ENCODE measurements at regions not wholly inside any gene's neighbourhood (a gene's known extent, or its start where the extent isn't known, plus 50 kb on each side); places are given as distances from the start of the nearest gene placed in this dataset.

GRCh38 chr16:26295625-26296304 lies 604.0 kb downstream of the HS3ST4 start:
- no peaks in the 10 kb centered on the region for H3K4me1 ChIP-seq (ENCODE audit: insufficient read depth, low read length)
- H3K36me3 ChIP-seq (replicated peaks in 1 of 2; ENCODE audit: control insufficient read depth in 1 of 2, insufficient read depth in 2 of 2, low read length in 2 of 2), result no peaks in the 10 kb centered on the region; a peak in 1 of 5 replicates
- CTCF ChIA-PET (ENCODE audit: low intra/inter-chr PET ratio, low total read pairs), result no interaction called here
- WGBS (ENCODE audit: low lambda C conversion rate), result 8% methylated on average over 9 of the region's 12 CpGs
- intact Hi-C loops (cut with micrococcal nuclease; ENCODE audit: unreplicated experiment) (no loop called here), in situ Hi-C loops (cut with HindIII; ENCODE audit: extremely low pct_ligation_motif_present, low pct_unique_long_range_greater_than_20kb) (no loop called here)
- H3K9ac ChIP-seq (ENCODE audit: insufficient read depth, low read depth, low read length), result no peak overlapping the region
- no peak overlapping the region for H3K4me2 ChIP-seq (ENCODE audit: low read depth, low read length)
- no peaks in the 10 kb centered on the region for H3K27me3 ChIP-seq (ENCODE audit: control insufficient read depth in 1 of 2, insufficient read depth in 2 of 2, low read length in 2 of 2)
- TF ChIP-seq, protein P1, sequence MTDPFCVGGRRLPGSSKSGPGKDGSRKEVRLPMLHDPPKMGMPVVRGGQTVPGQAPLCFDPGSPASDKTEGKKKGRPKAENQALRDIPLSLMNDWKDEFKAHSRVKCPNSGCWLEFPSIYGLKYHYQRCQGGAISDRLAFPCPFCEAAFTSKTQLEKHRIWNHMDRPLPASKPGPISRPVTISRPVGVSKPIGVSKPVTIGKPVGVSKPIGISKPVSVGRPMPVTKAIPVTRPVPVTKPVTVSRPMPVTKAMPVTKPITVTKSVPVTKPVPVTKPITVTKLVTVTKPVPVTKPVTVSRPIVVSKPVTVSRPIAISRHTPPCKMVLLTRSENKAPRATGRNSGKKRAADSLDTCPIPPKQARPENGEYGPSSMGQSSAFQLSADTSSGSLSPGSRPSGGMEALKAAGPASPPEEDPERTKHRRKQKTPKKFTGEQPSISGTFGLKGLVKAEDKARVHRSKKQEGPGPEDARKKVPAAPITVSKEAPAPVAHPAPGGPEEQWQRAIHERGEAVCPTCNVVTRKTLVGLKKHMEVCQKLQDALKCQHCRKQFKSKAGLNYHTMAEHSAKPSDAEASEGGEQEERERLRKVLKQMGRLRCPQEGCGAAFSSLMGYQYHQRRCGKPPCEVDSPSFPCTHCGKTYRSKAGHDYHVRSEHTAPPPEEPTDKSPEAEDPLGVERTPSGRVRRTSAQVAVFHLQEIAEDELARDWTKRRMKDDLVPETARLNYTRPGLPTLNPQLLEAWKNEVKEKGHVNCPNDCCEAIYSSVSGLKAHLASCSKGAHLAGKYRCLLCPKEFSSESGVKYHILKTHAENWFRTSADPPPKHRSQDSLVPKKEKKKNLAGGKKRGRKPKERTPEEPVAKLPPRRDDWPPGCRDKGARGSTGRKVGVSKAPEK (CRISPR knock-in tag; IDR thresholded peaks at IDR 0.05; ENCODE audit: borderline replicate concordance), result no peak
- no peak for TF ChIP-seq ZNF446 (CRISPR knock-in tag; IDR thresholded peaks at IDR 0.05)
- no peak for TF ChIP-seq ZNF746 (CRISPR knock-in tag; IDR thresholded peaks at IDR 0.05)
- no peak for TF ChIP-seq ZBTB7B (CRISPR knock-in tag; IDR thresholded peaks at IDR 0.05)
- no peak for TF ChIP-seq ZNF709 (CRISPR knock-in tag; IDR thresholded peaks at IDR 0.05)
- no peak for TF ChIP-seq ZNF326 (CRISPR knock-in tag; IDR thresholded peaks at IDR 0.05; ENCODE audit: borderline replicate concordance)
- no peak for TF ChIP-seq RARA (CRISPR knock-in tag; IDR thresholded peaks at IDR 0.05)
- TF ChIP-seq, protein P2, sequence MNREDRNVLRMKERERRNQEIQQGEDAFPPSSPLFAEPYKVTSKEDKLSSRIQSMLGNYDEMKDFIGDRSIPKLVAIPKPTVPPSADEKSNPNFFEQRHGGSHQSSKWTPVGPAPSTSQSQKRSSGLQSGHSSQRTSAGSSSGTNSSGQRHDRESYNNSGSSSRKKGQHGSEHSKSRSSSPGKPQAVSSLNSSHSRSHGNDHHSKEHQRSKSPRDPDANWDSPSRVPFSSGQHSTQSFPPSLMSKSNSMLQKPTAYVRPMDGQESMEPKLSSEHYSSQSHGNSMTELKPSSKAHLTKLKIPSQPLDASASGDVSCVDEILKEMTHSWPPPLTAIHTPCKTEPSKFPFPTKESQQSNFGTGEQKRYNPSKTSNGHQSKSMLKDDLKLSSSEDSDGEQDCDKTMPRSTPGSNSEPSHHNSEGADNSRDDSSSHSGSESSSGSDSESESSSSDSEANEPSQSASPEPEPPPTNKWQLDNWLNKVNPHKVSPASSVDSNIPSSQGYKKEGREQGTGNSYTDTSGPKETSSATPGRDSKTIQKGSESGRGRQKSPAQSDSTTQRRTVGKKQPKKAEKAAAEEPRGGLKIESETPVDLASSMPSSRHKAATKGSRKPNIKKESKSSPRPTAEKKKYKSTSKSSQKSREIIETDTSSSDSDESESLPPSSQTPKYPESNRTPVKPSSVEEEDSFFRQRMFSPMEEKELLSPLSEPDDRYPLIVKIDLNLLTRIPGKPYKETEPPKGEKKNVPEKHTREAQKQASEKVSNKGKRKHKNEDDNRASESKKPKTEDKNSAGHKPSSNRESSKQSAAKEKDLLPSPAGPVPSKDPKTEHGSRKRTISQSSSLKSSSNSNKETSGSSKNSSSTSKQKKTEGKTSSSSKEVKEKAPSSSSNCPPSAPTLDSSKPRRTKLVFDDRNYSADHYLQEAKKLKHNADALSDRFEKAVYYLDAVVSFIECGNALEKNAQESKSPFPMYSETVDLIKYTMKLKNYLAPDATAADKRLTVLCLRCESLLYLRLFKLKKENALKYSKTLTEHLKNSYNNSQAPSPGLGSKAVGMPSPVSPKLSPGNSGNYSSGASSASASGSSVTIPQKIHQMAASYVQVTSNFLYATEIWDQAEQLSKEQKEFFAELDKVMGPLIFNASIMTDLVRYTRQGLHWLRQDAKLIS (CRISPR knock-in tag; IDR thresholded peaks at IDR 0.05), result no peak
- H2AFZ ChIP-seq (ENCODE audit: low read length), result no peak overlapping the region
- BruUV-seq (replicated peaks), result no TSS peak
- no peak for DNase-seq (ENCODE audit: low spot score)
- H4K20me1 ChIP-seq (ENCODE audit: insufficient read depth, low read length), result no peaks in the 10 kb centered on the region
- H3K79me2 ChIP-seq (ENCODE audit: insufficient read depth, low read length), result no peaks in the 10 kb centered on the region
- H3K27ac ChIP-seq (ENCODE audit: extremely low read length, insufficient read depth, low read length), result no peak overlapping the region
- no peak for ATAC-seq
- POLR2A ChIA-PET, result no interaction called here
- no peak overlapping the region for H3K4me3 ChIP-seq (replicated peaks in 1 of 3; ENCODE audit: insufficient read depth in 1 of 3, low read depth in 2 of 3, low read length in 3 of 3)
- peaks cover 16% of the 10 kb centered on the region for H3K9me3 ChIP-seq (ENCODE audit: low read length)
- FAIRE-seq, result no peak

Measured in HepG2 (cell line).